ENCODE measurements at regions not wholly inside any gene's neighbourhood (a gene's known extent, or its start where the extent isn't known, plus 50 kb on each side); places are given as distances from the start of the nearest gene placed in this dataset.

- Histone ChIP-seq H3K4me1 (no peaks in the 10 kb centered on the region), H3K27me3 (no peaks in the 10 kb centered on the region), H3K36me3 (no peaks in the 10 kb centered on the region), H3K27ac (no peak overlapping the region), H3K9me3 (no peaks in the 10 kb centered on the region), H3K4me3 (no peak overlapping the region)
- no peak for TF ChIP-seq POLR2A (IDR thresholded peaks at IDR 0.05)
- no peak for TF ChIP-seq CTCF (IDR thresholded peaks at IDR 0.05)
- TF ChIP-seq POLR2AphosphoS5 (IDR thresholded peaks at IDR 0.05): no peak
- no peak for TF ChIP-seq EP300 (IDR thresholded peaks at IDR 0.05)
- intact Hi-C loops (cut with DNase I; ENCODE audit: low total_unique reads): no loop called here
- WGBS, 5 donors: 86 to 91% (median 89%) methylated on average over 4 of the region's 4 CpGs
- no peak for DNase-seq
Measured at GRCh38 chr16:13805951-13806350, 114.0 kb upstream of the ERCC4 start.

- WGBS, 5 donors: 67 to 77% (median 70%) methylated on average over 5 of the region's 5 CpGs
- TF ChIP-seq POLR2A (IDR thresholded peaks at IDR 0.05) (no peak), EP300 (IDR thresholded peaks at IDR 0.05) (no peak), CTCF (IDR thresholded peaks at IDR 0.05) (no peak), POLR2AphosphoS5 (IDR thresholded peaks at IDR 0.05) (no peak)
- intact Hi-C loops (cut with DNase I; ENCODE audit: low total_unique reads): no loop called here
Measured at GRCh38 chr16:13806671-13807070, 113.3 kb upstream of the ERCC4 start.

GRCh38 chr16:13808102-13808501 lies 111.9 kb upstream of the ERCC4 start:
- Histone ChIP-seq H3K27ac (no peak overlapping the region), H3K4me3 (no peak overlapping the region), H3K36me3 (no peaks in the 10 kb centered on the region), H3K4me1 (no peaks in the 10 kb centered on the region), H3K27me3 (no peaks in the 10 kb centered on the region), H3K9me3 (no peaks in the 10 kb centered on the region)
- intact Hi-C loops (cut with DNase I; ENCODE audit: low total_unique reads): no loop called here
- TF ChIP-seq CTCF (IDR thresholded peaks at IDR 0.05) (no peak), EP300 (IDR thresholded peaks at IDR 0.05) (no peak), POLR2AphosphoS5 (IDR thresholded peaks at IDR 0.05) (no peak), POLR2A (IDR thresholded peaks at IDR 0.05) (no peak)
- 93 to 98% (median 96%) methylated on average over 8 of the region's 8 CpGs for WGBS, 5 donors
- no peak for DNase-seq

More at GRCh38 chr16:13806671-13807070, 113.3 kb upstream of the ERCC4 start:
- no peaks in the 10 kb centered on the region for H3K36me3 ChIP-seq
- H3K27ac ChIP-seq: no peak overlapping the region
- no peaks in the 10 kb centered on the region for H3K4me1 ChIP-seq
- no peaks in the 10 kb centered on the region for H3K27me3 ChIP-seq
- DNase-seq: no peak
- no peaks in the 10 kb centered on the region for H3K9me3 ChIP-seq
- no peak overlapping the region for H3K4me3 ChIP-seq

GRCh38 chr16:13809765-13810164 lies 110.2 kb upstream of the ERCC4 start:
- Histone ChIP-seq H3K4me3 (no peak overlapping the region), H3K27me3 (peaks cover 0 to 6% (median 0%) of the 10 kb centered on the region in 3 donors), H3K36me3 (no peaks in the 10 kb centered on the region), H3K9me3 (no peaks in the 10 kb centered on the region), H3K4me1 (no peaks in the 10 kb centered on the region), H3K27ac (no peak overlapping the region)
- TF ChIP-seq EP300 (IDR thresholded peaks at IDR 0.05) (no peak), POLR2A (IDR thresholded peaks at IDR 0.05) (no peak), POLR2AphosphoS5 (IDR thresholded peaks at IDR 0.05) (no peak), CTCF (IDR thresholded peaks at IDR 0.05) (no peak)
- intact Hi-C loops (cut with DNase I; ENCODE audit: low total_unique reads): no loop called here
- no peak for DNase-seq

Measured in stomach (tissue), 8 donors.